ENCODE measurements at regions not wholly inside any gene's neighbourhood (a gene's known extent, or its start where the extent isn't known, plus 50 kb on each side); places are given as distances from the start of the nearest gene placed in this dataset.

DNA sequence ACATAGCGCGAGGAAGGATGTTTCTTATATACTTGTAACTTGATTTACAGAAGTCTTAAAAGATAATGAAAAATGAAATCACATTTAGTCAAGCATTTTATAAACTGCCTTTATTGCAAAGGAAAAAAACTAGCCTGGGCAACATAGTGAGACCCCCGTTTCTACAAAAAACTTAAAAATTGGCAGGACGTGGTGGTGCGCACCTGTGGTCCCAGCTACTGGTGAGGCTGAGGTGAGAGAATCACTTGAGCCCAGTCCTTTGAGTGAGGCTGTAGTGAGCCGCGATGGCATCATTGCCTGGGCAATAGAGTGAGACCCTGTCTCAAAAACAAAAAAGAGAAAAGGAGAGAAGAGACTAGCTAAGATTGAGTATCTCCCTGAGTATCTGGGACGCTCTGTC is 145.2 kb upstream of the CIBAR2 start:
- dilution Hi-C loops (cut with HindIII; ENCODE audit: low sequenced_read_pairs, unreplicated experiment) (no loop called here), intact Hi-C loops (cut with micrococcal nuclease) (no loop called here), in situ Hi-C loops (cut with MboI; ENCODE audit: low sequenced_read_pairs) (no loop called here)
- Histone ChIP-seq H3K4ac (ENCODE audit: low read depth, low read length) (no peak overlapping the region), H3K4me1 (ENCODE audit: control insufficient read depth, insufficient read depth, low read length) (peaks cover 5% of the 10 kb centered on the region; the same call in 1 of the 2 replicates), H3K56ac (ENCODE audit: extremely low read depth, insufficient read depth, low read length) (no peak overlapping the region), H2AK9ac (replicated peaks; ENCODE audit: low read depth, low read length, poor library complexity) (no peak overlapping the region), H2AK5ac (ENCODE audit: low read depth, low read length) (no peak overlapping the region), H2BK20ac (ENCODE audit: low read depth, low read length) (no peak overlapping the region), H3K14ac (replicated peaks; ENCODE audit: low read depth, low read length) (no peak overlapping the region), H3K9me3 (ENCODE audit: control insufficient read depth, insufficient read depth, low read length) (no peaks in the 10 kb centered on the region), H2BK15ac (ENCODE audit: low read depth, low read length) (no peak overlapping the region), H3K27me3 (ENCODE audit: control insufficient read depth, insufficient read depth, low read length) (no peaks in the 10 kb centered on the region), H3K9ac (ENCODE audit: low read depth, low read length) (no peak overlapping the region), H3K23ac (ENCODE audit: low read depth, low read length) (no peak overlapping the region), H3K4me3 (ENCODE audit: insufficient read depth, low read depth, low read length) (no peak overlapping the region), H3K18ac (ENCODE audit: low read depth, low read length) (no peak overlapping the region), H3K27ac (ENCODE audit: insufficient read depth, low read length) (no peak overlapping the region), H2AFZ (replicated peaks; ENCODE audit: low read length, poor library complexity) (no peak overlapping the region), H3K79me1 (ENCODE audit: low read depth in 1 of 2, low read length in 2 of 2) (peaks cover 36 to 71% of the 10 kb centered on the region in 2 experiments), H4K20me1 (ENCODE audit: insufficient read depth, low read length) (peaks cover 82% of the 10 kb centered on the region), H3K4me2 (ENCODE audit: low read depth, low read length) (no peak overlapping the region), H3K9me1 (ENCODE audit: insufficient read depth, low read length) (no peaks in the 10 kb centered on the region), H4K8ac (ENCODE audit: low read depth in 2 of 2, low read length in 2 of 2) (no peak overlapping the region), H4K5ac (ENCODE audit: low read depth, low read length) (no peak overlapping the region), H2BK5ac (ENCODE audit: low read depth, low read length, poor library complexity, severe bottlenecking) (no peak overlapping the region), H2BK120ac (ENCODE audit: low read depth, low read length) (no peak overlapping the region), H4K91ac (ENCODE audit: insufficient read depth, low read depth, low read length) (no peak overlapping the region), H3K36me3 (ENCODE audit: control insufficient read depth, insufficient read depth, low read length) (no peaks in the 10 kb centered on the region)
- no TSS peak for BruUV-seq (replicated peaks)
- 100% methylated on average over 4 of the region's 8 CpGs; no CpG with 5 or more reads in 1 of the 2 experiments for WGBS, 2 experiments (ENCODE audit: extremely low coverage in 2 of 2, insufficient read length in 1 of 2)
- TF ChIP-seq MAZ (IDR thresholded peaks at IDR 0.05; ENCODE audit: borderline replicate concordance, low read depth, low read length) (no peak), MXI1 (IDR thresholded peaks at IDR 0.05; ENCODE audit: borderline replicate concordance, low read depth, low read length) (no peak), BHLHE40 (IDR thresholded peaks at IDR 0.05; ENCODE audit: low read depth, low read length) (no peak), MAFK (IDR thresholded peaks at IDR 0.05; ENCODE audit: low read depth, low read length) (no peak), CTCF (conservative IDR thresholded peaks at IDR 0.05; ENCODE audit: low read depth, low read length) (no peak), CHD1 (IDR thresholded peaks at IDR 0.05; ENCODE audit: low read depth, low read length) (no peak), RAD21 (IDR thresholded peaks at IDR 0.05; ENCODE audit: low read length) (no peak), SMC3 (IDR thresholded peaks at IDR 0.05; ENCODE audit: low read depth, low read length) (no peak), NFE2L2 (IDR thresholded peaks at IDR 0.05; ENCODE audit: low read depth, low read length) (no peak), RFX5 (IDR thresholded peaks at IDR 0.05; ENCODE audit: low read depth, low read length) (no peak), FOS (IDR thresholded peaks at IDR 0.05; ENCODE audit: low read depth, low read length) (no peak), CEBPB (IDR thresholded peaks at IDR 0.05; ENCODE audit: low read depth, low read length) (no peak), POLR2A (IDR thresholded peaks at IDR 0.05; ENCODE audit: low read depth, low read length) (no peak), RCOR1 (IDR thresholded peaks at IDR 0.05; ENCODE audit: insufficient replicate concordance, low read length) (no peak)
- TF ChIP-seq, protein P1, sequence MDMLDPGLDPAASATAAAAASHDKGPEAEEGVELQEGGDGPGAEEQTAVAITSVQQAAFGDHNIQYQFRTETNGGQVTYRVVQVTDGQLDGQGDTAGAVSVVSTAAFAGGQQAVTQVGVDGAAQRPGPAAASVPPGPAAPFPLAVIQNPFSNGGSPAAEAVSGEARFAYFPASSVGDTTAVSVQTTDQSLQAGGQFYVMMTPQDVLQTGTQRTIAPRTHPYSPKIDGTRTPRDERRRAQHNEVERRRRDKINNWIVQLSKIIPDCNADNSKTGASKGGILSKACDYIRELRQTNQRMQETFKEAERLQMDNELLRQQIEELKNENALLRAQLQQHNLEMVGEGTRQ (IDR thresholded peaks at IDR 0.05; ENCODE audit: low read depth, low read length): no peak
- TF ChIP-seq, protein P2, sequence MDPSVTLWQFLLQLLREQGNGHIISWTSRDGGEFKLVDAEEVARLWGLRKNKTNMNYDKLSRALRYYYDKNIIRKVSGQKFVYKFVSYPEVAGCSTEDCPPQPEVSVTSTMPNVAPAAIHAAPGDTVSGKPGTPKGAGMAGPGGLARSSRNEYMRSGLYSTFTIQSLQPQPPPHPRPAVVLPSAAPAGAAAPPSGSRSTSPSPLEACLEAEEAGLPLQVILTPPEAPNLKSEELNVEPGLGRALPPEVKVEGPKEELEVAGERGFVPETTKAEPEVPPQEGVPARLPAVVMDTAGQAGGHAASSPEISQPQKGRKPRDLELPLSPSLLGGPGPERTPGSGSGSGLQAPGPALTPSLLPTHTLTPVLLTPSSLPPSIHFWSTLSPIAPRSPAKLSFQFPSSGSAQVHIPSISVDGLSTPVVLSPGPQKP (IDR thresholded peaks at IDR 0.05; ENCODE audit: borderline replicate concordance, low read depth, low read length): no peak
- CTCF ChIA-PET: no interaction called here
- DNase-seq (no peak), ATAC-seq (ENCODE audit: low read depth) (no peak)
- POLR2A ChIA-PET (ENCODE audit: unreplicated experiment): interaction anchor here (0.5 kb wide), 1 partner anchor 358 kb away, joined by 3 read pairs; no protein-coding TSS in a partner anchor

Data from IMR-90 (cell line).